Panc1 (cell line): ENCODE measurements at regions not wholly inside any gene's neighbourhood (a gene's known extent, or its start where the extent isn't known, plus 50 kb on each side); places are given as distances from the start of the nearest gene placed in this dataset.

Source experiments
- POLR2AphosphoS5 ChIP-seq: IDR thresholded peaks from 2 replicates; pipeline ENCODE4 v1.6.1; 2012; ENCODE audit warnings: mild to moderate bottlenecking, low read depth, low read length, moderate library complexity
- TF ChIP-seq, protein P1 (sequence below): fragments of 450-650 bp; IDR thresholded peaks from 2 replicates; pipeline ENCODE4 v1.5.1; 2017; ENCODE audit warnings: mild to moderate bottlenecking
- TF ChIP-seq, protein P2 (sequence below), 2 experiments: IDR thresholded peaks; 2 replicates each; pipeline ENCODE4 v1.6.1; 2011 to 2012; ENCODE audit warnings: low read depth in 2 of 2, control low read depth in 1 of 2, low read length in 1 of 2, mild to moderate bottlenecking in 1 of 2, moderate library complexity in 1 of 2; ENCODE audit not compliant: insufficient read depth in 1 of 2

DNA sequence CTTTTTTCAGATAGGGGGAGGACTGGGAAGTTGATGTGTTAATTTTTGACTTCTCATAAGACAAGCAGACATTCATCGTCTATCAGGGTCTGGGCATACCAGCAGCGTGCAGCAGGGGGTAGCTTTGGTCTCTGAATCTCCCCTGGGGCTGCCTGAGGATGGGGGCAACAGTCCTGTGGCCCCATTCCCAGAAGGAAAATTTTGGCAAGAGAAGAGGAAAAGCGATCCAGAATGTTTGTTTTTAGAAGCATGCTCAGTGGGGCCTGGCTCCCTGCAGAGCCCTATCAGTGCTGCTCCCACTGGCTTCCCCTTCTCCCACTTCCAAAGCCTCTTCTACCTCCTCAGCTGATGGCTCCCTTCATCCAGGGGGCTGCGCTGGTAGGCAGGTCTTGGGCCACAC, 194.8 kb upstream of the IL12B start:
- TF ChIP-seq, protein P1, sequence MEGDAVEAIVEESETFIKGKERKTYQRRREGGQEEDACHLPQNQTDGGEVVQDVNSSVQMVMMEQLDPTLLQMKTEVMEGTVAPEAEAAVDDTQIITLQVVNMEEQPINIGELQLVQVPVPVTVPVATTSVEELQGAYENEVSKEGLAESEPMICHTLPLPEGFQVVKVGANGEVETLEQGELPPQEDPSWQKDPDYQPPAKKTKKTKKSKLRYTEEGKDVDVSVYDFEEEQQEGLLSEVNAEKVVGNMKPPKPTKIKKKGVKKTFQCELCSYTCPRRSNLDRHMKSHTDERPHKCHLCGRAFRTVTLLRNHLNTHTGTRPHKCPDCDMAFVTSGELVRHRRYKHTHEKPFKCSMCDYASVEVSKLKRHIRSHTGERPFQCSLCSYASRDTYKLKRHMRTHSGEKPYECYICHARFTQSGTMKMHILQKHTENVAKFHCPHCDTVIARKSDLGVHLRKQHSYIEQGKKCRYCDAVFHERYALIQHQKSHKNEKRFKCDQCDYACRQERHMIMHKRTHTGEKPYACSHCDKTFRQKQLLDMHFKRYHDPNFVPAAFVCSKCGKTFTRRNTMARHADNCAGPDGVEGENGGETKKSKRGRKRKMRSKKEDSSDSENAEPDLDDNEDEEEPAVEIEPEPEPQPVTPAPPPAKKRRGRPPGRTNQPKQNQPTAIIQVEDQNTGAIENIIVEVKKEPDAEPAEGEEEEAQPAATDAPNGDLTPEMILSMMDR, result no peak
- no peak for TF ChIP-seq POLR2AphosphoS5
- TF ChIP-seq, protein P2, sequence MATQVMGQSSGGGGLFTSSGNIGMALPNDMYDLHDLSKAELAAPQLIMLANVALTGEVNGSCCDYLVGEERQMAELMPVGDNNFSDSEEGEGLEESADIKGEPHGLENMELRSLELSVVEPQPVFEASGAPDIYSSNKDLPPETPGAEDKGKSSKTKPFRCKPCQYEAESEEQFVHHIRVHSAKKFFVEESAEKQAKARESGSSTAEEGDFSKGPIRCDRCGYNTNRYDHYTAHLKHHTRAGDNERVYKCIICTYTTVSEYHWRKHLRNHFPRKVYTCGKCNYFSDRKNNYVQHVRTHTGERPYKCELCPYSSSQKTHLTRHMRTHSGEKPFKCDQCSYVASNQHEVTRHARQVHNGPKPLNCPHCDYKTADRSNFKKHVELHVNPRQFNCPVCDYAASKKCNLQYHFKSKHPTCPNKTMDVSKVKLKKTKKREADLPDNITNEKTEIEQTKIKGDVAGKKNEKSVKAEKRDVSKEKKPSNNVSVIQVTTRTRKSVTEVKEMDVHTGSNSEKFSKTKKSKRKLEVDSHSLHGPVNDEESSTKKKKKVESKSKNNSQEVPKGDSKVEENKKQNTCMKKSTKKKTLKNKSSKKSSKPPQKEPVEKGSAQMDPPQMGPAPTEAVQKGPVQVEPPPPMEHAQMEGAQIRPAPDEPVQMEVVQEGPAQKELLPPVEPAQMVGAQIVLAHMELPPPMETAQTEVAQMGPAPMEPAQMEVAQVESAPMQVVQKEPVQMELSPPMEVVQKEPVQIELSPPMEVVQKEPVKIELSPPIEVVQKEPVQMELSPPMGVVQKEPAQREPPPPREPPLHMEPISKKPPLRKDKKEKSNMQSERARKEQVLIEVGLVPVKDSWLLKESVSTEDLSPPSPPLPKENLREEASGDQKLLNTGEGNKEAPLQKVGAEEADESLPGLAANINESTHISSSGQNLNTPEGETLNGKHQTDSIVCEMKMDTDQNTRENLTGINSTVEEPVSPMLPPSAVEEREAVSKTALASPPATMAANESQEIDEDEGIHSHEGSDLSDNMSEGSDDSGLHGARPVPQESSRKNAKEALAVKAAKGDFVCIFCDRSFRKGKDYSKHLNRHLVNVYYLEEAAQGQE (IDR thresholded peaks at IDR 0.05; ENCODE audit: insufficient read depth in 1 of 2, low read depth in 2 of 2, low read length in 1 of 2), result no peak
